GM12878 (cell line): ENCODE measurements at regions not wholly inside any gene's neighbourhood (a gene's known extent, or its start where the extent isn't known, plus 50 kb on each side); places are given as distances from the start of the nearest gene placed in this dataset.

Experiments
- STAT1 ChIP-seq: fragments of 450-650 bp; conservative IDR thresholded peaks from 2 replicates; pipeline ENCODE4 v1.6.1; 2014; ENCODE audit warnings: antibody characterized with exemption, mild to moderate bottlenecking
- SUPT20H ChIP-seq: IDR thresholded peaks from 2 replicates; pipeline ENCODE4 v1.6.1; 2011; ENCODE audit warnings: low read depth, mild to moderate bottlenecking, low read length, moderate library complexity, borderline replicate concordance; ENCODE audit not compliant: control insufficient read depth
- ZNF622 ChIP-seq: fragments of 450-650 bp; IDR thresholded peaks from 2 replicates; pipeline ENCODE4 v1.6.1; 2017; ENCODE audit warnings: mild to moderate bottlenecking, inconsistent platforms
- TF ChIP-seq, protein P1 (sequence below): fragments of 150-350 bp; IDR thresholded peaks from 2 replicates; pipeline ENCODE4 v1.6.1; 2016; ENCODE audit warnings: low read depth, low read length
- TF ChIP-seq, protein P2 (sequence below): fragments of 450-650 bp; IDR thresholded peaks from 2 replicates; pipeline ENCODE4 v1.6.1; 2016; ENCODE audit warnings: mild to moderate bottlenecking, moderate library complexity, borderline replicate concordance
- TF ChIP-seq, protein P3 (sequence below): fragments of 450-650 bp; formaldehyde crosslinking; IDR thresholded peaks from 2 replicates; pipeline ENCODE4 v1.5.0; 2022; ENCODE audit warnings: mild to moderate bottlenecking, missing genetic modification characterization

DNA sequence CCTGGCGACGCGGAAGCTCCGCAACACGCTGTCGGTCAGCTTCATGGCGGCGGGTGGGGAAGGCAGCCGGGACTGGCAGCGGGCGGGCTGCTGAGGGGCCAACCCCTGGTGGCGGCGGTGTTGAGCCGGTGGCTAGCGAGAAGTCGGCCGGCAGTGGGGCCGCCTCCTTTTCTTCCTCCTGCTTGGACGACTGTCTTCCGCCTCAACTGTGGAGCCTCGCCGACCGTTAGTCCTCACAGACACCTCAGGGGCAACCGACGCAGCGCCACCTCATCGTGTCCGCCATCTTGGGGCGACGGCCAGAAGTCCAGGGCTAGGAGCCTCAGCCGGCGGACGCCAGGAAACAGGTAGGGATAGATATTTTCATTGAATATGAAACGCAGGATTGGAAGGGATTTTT, 875.1 kb downstream of the NSUN3 start (continued):
- no peak for TF ChIP-seq SUPT20H
- TF ChIP-seq, protein P1, sequence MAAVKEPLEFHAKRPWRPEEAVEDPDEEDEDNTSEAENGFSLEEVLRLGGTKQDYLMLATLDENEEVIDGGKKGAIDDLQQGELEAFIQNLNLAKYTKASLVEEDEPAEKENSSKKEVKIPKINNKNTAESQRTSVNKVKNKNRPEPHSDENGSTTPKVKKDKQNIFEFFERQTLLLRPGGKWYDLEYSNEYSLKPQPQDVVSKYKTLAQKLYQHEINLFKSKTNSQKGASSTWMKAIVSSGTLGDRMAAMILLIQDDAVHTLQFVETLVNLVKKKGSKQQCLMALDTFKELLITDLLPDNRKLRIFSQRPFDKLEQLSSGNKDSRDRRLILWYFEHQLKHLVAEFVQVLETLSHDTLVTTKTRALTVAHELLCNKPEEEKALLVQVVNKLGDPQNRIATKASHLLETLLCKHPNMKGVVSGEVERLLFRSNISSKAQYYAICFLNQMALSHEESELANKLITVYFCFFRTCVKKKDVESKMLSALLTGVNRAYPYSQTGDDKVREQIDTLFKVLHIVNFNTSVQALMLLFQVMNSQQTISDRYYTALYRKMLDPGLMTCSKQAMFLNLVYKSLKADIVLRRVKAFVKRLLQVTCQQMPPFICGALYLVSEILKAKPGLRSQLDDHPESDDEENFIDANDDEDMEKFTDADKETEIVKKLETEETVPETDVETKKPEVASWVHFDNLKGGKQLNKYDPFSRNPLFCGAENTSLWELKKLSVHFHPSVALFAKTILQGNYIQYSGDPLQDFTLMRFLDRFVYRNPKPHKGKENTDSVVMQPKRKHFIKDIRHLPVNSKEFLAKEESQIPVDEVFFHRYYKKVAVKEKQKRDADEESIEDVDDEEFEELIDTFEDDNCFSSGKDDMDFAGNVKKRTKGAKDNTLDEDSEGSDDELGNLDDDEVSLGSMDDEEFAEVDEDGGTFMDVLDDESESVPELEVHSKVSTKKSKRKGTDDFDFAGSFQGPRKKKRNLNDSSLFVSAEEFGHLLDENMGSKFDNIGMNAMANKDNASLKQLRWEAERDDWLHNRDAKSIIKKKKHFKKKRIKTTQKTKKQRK, result no peak
- TF ChIP-seq STAT1, result no peak
- TF ChIP-seq, protein P2, sequence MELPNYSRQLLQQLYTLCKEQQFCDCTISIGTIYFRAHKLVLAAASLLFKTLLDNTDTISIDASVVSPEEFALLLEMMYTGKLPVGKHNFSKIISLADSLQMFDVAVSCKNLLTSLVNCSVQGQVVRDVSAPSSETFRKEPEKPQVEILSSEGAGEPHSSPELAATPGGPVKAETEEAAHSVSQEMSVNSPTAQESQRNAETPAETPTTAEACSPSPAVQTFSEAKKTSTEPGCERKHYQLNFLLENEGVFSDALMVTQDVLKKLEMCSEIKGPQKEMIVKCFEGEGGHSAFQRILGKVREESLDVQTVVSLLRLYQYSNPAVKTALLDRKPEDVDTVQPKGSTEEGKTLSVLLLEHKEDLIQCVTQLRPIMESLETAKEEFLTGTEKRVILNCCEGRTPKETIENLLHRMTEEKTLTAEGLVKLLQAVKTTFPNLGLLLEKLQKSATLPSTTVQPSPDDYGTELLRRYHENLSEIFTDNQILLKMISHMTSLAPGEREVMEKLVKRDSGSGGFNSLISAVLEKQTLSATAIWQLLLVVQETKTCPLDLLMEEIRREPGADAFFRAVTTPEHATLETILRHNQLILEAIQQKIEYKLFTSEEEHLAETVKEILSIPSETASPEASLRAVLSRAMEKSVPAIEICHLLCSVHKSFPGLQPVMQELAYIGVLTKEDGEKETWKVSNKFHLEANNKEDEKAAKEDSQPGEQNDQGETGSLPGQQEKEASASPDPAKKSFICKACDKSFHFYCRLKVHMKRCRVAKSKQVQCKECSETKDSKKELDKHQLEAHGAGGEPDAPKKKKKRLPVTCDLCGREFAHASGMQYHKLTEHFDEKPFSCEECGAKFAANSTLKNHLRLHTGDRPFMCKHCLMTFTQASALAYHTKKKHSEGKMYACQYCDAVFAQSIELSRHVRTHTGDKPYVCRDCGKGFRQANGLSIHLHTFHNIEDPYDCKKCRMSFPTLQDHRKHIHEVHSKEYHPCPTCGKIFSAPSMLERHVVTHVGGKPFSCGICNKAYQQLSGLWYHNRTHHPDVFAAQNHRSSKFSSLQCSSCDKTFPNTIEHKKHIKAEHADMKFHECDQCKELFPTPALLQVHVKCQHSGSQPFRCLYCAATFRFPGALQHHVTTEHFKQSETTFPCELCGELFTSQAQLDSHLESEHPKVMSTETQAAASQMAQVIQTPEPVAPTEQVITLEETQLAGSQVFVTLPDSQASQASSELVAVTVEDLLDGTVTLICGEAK, result no peak
- no peak for TF ChIP-seq ZNF622
- TF ChIP-seq, protein P3, sequence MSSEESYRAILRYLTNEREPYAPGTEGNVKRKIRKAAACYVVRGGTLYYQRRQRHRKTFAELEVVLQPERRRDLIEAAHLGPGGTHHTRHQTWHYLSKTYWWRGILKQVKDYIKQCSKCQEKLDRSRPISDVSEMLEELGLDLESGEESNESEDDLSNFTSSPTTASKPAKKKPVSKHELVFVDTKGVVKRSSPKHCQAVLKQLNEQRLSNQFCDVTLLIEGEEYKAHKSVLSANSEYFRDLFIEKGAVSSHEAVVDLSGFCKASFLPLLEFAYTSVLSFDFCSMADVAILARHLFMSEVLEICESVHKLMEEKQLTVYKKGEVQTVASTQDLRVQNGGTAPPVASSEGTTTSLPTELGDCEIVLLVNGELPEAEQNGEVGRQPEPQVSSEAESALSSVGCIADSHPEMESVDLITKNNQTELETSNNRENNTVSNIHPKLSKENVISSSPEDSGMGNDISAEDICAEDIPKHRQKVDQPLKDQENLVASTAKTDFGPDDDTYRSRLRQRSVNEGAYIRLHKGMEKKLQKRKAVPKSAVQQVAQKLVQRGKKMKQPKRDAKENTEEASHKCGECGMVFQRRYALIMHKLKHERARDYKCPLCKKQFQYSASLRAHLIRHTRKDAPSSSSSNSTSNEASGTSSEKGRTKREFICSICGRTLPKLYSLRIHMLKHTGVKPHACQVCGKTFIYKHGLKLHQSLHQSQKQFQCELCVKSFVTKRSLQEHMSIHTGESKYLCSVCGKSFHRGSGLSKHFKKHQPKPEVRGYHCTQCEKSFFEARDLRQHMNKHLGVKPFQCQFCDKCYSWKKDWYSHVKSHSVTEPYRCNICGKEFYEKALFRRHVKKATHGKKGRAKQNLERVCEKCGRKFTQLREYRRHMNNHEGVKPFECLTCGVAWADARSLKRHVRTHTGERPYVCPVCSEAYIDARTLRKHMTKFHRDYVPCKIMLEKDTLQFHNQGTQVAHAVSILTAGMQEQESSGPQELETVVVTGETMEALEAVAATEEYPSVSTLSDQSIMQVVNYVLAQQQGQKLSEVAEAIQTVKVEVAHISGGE, result no peak
- TF ChIP-seq, all 136 proteins: peak for 0
